Daoy (cell line): ENCODE measurements at regions not wholly inside any gene's neighbourhood (a gene's known extent, or its start where the extent isn't known, plus 50 kb on each side); places are given as distances from the start of the nearest gene placed in this dataset.

Source experiments
- DNase-seq: peaks from one replicate; pipeline ENCODE4 v3.0.0-alpha.2; 2015; ENCODE audit warnings: low read depth

DNA sequence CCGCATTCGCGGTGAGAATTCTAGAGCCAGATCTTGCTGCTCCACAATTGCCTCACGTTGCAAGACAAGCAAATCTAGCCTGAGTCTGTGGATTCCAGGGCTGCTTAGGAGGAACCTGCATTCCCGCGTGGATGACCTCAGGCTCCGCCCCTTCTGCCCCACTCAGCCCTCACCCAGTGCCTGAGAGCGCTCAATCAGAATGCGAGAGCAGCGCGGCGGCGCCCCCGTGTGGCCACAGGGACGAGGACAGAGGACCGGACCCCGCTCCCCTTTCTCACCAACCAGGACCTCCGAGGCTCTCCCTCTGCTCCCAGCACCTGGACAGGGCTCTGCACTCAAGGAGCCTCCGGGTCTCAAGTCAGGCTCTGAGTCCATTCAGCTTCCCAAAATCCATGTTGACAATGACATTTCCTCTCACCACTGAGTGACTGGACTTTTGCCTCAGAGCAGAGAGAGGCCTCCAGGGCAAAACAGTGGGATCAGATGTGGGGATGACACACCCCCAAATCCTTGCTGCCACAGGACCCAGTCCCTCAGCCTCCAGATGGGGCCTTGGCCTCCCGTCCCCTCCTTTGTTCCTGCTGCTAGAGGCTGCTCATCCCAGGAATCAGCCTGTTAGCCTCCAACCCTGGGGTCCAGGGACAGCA, 52.0 kb downstream of the RPP21 start:
- peak; percentile 84 for DNase-seq

DNA sequence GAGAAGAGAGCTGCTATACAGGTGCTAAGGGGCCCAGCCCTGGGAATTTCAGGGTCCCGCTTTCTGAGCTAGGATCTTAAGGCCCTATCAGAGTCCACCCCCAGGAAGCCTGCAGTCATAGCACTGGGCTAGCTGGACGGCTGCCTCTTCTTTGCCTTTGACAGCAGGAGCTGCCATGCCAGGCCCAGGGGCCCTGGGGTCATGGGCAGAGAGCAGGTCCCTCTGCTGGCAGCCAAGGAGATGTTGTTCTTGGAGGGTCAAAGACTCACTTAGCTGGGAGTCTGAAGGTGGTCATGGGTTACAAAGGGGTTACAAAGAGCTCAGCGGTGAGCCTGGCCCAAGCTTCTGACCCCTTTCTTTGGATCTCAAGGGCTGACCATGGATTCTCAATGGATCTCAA, 52.7 kb downstream of the RPP21 start:
- DNase-seq = no peak

DNA sequence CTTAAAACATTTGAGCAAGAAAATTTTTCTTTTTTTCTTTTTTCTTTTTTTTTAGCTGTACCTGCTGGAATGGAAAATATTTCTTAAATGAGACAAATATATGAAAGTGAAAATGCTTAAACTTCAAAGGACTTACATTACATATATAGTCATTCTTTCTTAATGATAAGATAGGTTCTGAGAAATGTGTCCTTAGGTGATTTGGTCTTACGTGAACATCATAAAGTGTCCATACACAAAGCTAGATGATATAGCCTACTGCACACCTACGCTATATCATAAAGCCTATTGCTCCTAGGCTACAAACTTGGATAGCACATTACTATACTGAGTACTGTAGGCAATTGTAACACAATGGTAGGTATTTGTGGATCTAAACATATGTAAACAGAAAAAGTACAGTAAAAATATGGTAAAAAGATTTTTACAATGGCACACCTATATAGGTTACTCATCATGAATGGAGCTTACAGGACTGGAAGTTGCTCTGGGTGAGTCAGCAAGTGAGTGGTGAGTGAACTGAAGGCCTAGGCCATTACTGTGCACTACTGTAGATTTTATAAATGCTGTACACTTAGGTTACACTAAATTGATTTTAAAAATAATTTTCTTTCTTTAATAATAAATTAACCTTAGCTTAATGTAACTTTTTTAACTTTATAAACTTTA, 54.6 kb downstream of the RPP21 start:
- peak; percentile 52 for DNase-seq

GRCh38 chr6:30405934-30406333, 61.0 kb downstream of the RPP21 start:
- no peak for DNase-seq

DNA sequence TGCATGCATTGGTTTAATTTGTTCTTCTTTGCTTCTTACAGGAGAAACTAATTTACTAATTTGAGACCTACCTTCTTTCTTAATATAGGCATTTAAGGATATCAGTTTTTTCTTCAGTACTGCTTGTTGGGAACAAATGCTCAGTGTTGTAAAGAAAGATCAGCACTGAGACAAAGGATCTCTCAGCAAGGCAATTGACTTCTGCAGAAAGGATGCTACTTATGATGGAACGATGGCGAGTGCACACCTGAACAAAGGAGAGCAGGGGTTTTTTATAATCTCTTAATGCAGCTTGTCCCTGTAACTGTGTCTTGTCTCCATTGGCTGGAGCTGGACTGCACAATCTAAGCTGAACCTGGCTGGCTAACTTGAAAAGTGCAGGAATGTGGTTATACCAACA, 64.2 kb downstream of the RPP21 start:
- DNase-seq = no peak

GRCh38 chr6:30411515-30412207, 66.7 kb downstream of the RPP21 start:
- DNase-seq = peak; percentile 68

DNA sequence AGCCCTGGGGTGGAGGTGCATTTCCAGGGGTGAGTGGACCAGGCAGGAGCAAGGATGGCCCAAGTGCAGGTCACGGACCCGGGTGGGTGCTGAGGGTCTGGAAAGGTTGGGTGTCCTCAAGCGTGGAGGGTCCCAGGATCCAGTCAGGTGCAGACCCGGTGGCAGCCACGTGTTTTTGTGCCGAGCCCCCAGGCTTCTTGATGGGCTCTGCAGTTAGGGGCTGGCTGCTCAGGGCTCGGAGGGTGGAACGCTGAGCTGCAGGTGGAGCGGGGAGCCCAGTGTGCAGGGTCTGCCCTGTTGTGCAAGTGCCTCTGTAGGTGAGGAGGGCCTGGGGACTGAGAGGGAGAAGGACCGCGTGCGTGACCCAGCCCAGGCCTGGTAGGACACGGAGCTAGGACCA, 70.9 kb upstream of the HLA-E start:
- no peak for DNase-seq

DNA sequence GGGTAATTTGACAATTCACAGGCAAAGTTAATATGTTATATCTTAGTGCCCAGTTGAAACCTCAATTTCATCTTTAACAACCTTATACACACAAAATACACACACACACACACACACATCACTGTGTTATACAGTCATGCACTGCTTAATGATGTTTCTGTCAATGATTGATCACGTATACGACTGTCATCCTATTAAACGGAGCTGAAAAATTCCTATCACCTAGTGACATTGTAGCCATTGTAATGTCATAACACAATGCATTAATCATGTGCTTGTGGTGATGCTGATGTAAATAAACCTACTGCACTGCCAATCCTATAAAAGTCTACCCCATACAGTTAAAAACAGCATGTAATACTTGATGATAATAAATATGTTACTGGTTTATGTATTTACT, 64.8 kb upstream of the HLA-E start:
- no peak for DNase-seq
